ENCODE measurements at regions not wholly inside any gene's neighbourhood (a gene's known extent, or its start where the extent isn't known, plus 50 kb on each side); places are given as distances from the start of the nearest gene placed in this dataset.

DNA sequence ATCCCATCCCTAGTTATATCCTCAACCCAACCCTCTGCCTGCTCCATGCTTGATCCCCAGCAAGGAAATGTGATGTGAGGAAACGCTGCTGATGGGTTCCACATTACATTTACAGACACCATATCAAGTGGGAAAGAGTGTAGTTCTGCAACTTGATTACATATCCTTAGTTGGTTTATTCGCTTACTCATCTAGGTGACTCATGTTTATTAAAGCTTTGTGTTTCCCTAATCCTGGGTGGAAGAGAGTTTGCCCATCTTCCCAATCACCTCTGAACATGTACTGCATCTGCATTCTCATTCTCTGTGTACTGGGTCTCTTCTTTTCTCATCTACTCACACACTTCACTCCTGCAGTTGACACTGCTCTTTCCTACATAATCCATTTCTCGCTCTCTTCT lies 91.7 kb upstream of the PDZRN3 start:
- no peak overlapping the region for H3K27ac ChIP-seq (ENCODE audit: low read length)
- H3K27me3 ChIP-seq (ENCODE audit: insufficient read depth, low read depth, low read length), result no peaks in the 10 kb centered on the region
- no peaks in the 10 kb centered on the region for H3F3A ChIP-seq (ENCODE audit: insufficient read depth, low read length, poor library complexity, severe bottlenecking)
- no peak overlapping the region for H3K9ac ChIP-seq (ENCODE audit: low read length)
- H4K20me1 ChIP-seq (ENCODE audit: insufficient read depth), result no peaks in the 10 kb centered on the region
- no peaks in the 10 kb centered on the region for H3K9me3 ChIP-seq (ENCODE audit: low read length)
- H3K79me2 ChIP-seq (replicated peaks; ENCODE audit: insufficient read depth, low read length), result no peaks in the 10 kb centered on the region
- no peak overlapping the region for H3K4me2 ChIP-seq (ENCODE audit: low read length)
- no peak for TF ChIP-seq SMC3 (conservative IDR thresholded peaks at IDR 0.05; ENCODE audit: poor library complexity)
- TF ChIP-seq REST (IDR thresholded peaks at IDR 0.05; ENCODE audit: borderline replicate concordance), result no peak
- TF ChIP-seq EZH2 (IDR thresholded peaks at IDR 0.05; ENCODE audit: borderline replicate concordance, insufficient read depth, low read length, poor library complexity, severe bottlenecking), result no peak
- no peak for TF ChIP-seq EP300 (conservative IDR thresholded peaks at IDR 0.05; ENCODE audit: poor library complexity, severe bottlenecking)
- H2AFZ ChIP-seq (ENCODE audit: low read depth, low read length), result no peak overlapping the region
- no peaks in the 10 kb centered on the region for H3K9me2 ChIP-seq (ENCODE audit: insufficient read depth, low read length)
- H3K36me3 ChIP-seq (ENCODE audit: insufficient read depth, low read length), result no peaks in the 10 kb centered on the region
- no peak overlapping the region for H3K4me3 ChIP-seq (ENCODE audit: low read length)

GRCh38 chr3:73710340-73710739 lies 85.6 kb upstream of the PDZRN3 start:
- Histone ChIP-seq H3K36me3 (ENCODE audit: insufficient read depth, low read length) (no peaks in the 10 kb centered on the region), H3K79me2 (replicated peaks; ENCODE audit: insufficient read depth, low read length) (no peaks in the 10 kb centered on the region), H3K9me3 (ENCODE audit: low read length) (no peaks in the 10 kb centered on the region), H4K20me1 (ENCODE audit: insufficient read depth) (no peaks in the 10 kb centered on the region), H3F3A (ENCODE audit: insufficient read depth, low read length, poor library complexity, severe bottlenecking) (no peaks in the 10 kb centered on the region), H3K27me3 (ENCODE audit: insufficient read depth, low read depth, low read length) (no peaks in the 10 kb centered on the region), H3K4me3 (ENCODE audit: low read length) (no peak overlapping the region), H3K9ac (ENCODE audit: low read length) (no peak overlapping the region), H3K27ac (ENCODE audit: low read length) (no peak overlapping the region), H3K9me2 (ENCODE audit: insufficient read depth, low read length) (no peaks in the 10 kb centered on the region), H2AFZ (ENCODE audit: low read depth, low read length) (no peak overlapping the region), H3K4me2 (ENCODE audit: low read length) (no peak overlapping the region)
- TF ChIP-seq MXI1 (conservative IDR thresholded peaks at IDR 0.05; ENCODE audit: poor library complexity, severe bottlenecking) (no peak), TAF1 (IDR thresholded peaks at IDR 0.05; ENCODE audit: low read depth) (no peak), EP300 (conservative IDR thresholded peaks at IDR 0.05; ENCODE audit: poor library complexity, severe bottlenecking) (no peak), SMC3 (conservative IDR thresholded peaks at IDR 0.05; ENCODE audit: poor library complexity) (no peak), POLR2AphosphoS5 (IDR thresholded peaks at IDR 0.05) (no peak), REST (IDR thresholded peaks at IDR 0.05; ENCODE audit: borderline replicate concordance) (no peak), RAD21 (conservative IDR thresholded peaks at IDR 0.05) (no peak)
- TF ChIP-seq, protein P1, sequence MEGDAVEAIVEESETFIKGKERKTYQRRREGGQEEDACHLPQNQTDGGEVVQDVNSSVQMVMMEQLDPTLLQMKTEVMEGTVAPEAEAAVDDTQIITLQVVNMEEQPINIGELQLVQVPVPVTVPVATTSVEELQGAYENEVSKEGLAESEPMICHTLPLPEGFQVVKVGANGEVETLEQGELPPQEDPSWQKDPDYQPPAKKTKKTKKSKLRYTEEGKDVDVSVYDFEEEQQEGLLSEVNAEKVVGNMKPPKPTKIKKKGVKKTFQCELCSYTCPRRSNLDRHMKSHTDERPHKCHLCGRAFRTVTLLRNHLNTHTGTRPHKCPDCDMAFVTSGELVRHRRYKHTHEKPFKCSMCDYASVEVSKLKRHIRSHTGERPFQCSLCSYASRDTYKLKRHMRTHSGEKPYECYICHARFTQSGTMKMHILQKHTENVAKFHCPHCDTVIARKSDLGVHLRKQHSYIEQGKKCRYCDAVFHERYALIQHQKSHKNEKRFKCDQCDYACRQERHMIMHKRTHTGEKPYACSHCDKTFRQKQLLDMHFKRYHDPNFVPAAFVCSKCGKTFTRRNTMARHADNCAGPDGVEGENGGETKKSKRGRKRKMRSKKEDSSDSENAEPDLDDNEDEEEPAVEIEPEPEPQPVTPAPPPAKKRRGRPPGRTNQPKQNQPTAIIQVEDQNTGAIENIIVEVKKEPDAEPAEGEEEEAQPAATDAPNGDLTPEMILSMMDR (IDR thresholded peaks at IDR 0.05; ENCODE audit: poor library complexity, severe bottlenecking), result no peak
